Type B pancreatic cell (in vitro differentiated cells): ENCODE measurements at regions not wholly inside any gene's neighbourhood (a gene's known extent, or its start where the extent isn't known, plus 50 kb on each side); places are given as distances from the start of the nearest gene placed in this dataset.

Experiments
- DNase-seq: peaks from one replicate; pipeline ENCODE4 v3.0.0; 2021; ENCODE audit warnings: mixed read lengths; ENCODE audit not compliant: unreplicated experiment; ENCODE audit errors: extremely low spot score
- H3K27ac Mint-ChIP-seq: 2 replicates; pipeline ENCODE4 v1.8.0; 2021; ENCODE audit warnings: mild to moderate bottlenecking, mixed read lengths
- H3K27me3 Mint-ChIP-seq: 2 replicates; pipeline ENCODE4 v1.8.0; 2021; ENCODE audit warnings: mixed read lengths
- H3K36me3 Mint-ChIP-seq: 2 replicates; pipeline ENCODE4 v1.8.0; 2021; ENCODE audit warnings: mixed read lengths
- H3K4me1 Mint-ChIP-seq: one replicate; pipeline ENCODE4 v1.8.0; 2021; ENCODE audit warnings: mixed read lengths; ENCODE audit not compliant: unreplicated experiment
- H3K4me3 Mint-ChIP-seq: 2 replicates; pipeline ENCODE4 v1.8.0; 2021; ENCODE audit warnings: mild to moderate bottlenecking, mixed read lengths
- H3K9me3 Mint-ChIP-seq: 2 replicates; pipeline ENCODE4 v1.8.0; 2021; ENCODE audit warnings: mixed read lengths
- TF ChIP-seq, protein P1 (sequence below): fragments of 200-600 bp; sonication (generic); conservative IDR thresholded peaks from 2 replicates; pipeline ENCODE4 v1.5.0; 2021; ENCODE audit warnings: antibody characterized with exemption, mild to moderate bottlenecking

DNA sequence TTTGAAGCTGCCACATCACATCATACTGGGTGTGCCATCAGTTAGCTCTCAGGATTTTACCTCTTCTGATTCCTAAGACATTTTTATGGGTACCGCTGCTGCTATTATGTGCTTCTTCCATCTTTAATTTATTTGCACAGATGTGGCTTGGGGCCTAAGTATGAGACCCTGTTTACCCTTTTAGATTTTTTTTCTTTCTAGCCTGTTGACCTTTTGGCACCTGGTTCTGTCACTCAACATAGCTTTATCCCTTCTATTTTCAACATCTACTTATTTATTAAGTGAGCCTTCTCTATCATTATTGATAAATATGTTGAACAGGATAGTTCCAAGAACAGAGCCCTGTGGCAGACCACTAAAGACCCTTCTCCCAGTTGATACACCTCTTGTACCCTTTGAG lies 57.0 kb downstream of the TET3 start:
- H3K4me3 Mint-ChIP-seq, result no peak overlapping the region
- H3K27ac Mint-ChIP-seq, result no peak overlapping the region
- DNase-seq, result no peak
- H3K4me1 Mint-ChIP-seq, result peaks cover 43% of the 10 kb centered on the region
- no peaks in the 10 kb centered on the region for H3K27me3 Mint-ChIP-seq
- no peaks in the 10 kb centered on the region for H3K9me3 Mint-ChIP-seq
- TF ChIP-seq, protein P1, sequence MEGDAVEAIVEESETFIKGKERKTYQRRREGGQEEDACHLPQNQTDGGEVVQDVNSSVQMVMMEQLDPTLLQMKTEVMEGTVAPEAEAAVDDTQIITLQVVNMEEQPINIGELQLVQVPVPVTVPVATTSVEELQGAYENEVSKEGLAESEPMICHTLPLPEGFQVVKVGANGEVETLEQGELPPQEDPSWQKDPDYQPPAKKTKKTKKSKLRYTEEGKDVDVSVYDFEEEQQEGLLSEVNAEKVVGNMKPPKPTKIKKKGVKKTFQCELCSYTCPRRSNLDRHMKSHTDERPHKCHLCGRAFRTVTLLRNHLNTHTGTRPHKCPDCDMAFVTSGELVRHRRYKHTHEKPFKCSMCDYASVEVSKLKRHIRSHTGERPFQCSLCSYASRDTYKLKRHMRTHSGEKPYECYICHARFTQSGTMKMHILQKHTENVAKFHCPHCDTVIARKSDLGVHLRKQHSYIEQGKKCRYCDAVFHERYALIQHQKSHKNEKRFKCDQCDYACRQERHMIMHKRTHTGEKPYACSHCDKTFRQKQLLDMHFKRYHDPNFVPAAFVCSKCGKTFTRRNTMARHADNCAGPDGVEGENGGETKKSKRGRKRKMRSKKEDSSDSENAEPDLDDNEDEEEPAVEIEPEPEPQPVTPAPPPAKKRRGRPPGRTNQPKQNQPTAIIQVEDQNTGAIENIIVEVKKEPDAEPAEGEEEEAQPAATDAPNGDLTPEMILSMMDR, result no peak
- peaks cover 9% of the 10 kb centered on the region for H3K36me3 Mint-ChIP-seq

DNA sequence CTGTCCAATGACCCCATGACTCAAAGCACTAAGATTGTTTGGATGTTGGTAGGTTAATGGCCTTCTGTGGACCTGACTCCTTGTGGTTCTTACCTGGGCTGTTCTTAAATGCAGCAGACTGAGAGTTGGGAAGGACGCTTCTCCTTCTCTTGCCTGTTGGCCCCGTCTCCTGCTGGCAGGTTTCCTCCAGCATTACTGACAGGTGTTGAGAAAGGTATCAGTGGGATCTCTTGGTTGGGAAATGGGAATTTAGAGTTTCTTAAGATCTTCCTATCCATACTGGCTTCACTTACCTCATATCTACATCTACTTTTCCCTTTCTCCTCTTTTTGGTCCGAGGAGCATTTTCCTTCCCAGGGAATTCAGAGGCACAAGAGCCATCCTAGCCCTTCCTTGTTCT lies 57.9 kb downstream of the TET3 start:
- H3K27ac Mint-ChIP-seq, result no peak overlapping the region
- TF ChIP-seq, protein P1, result no peak
- no peaks in the 10 kb centered on the region for H3K27me3 Mint-ChIP-seq
- no peak for DNase-seq
- H3K36me3 Mint-ChIP-seq, result peaks cover 14% of the 10 kb centered on the region
- H3K4me1 Mint-ChIP-seq, result peaks cover 37% of the 10 kb centered on the region
- no peaks in the 10 kb centered on the region for H3K9me3 Mint-ChIP-seq
- H3K4me3 Mint-ChIP-seq, result no peak overlapping the region

DNA sequence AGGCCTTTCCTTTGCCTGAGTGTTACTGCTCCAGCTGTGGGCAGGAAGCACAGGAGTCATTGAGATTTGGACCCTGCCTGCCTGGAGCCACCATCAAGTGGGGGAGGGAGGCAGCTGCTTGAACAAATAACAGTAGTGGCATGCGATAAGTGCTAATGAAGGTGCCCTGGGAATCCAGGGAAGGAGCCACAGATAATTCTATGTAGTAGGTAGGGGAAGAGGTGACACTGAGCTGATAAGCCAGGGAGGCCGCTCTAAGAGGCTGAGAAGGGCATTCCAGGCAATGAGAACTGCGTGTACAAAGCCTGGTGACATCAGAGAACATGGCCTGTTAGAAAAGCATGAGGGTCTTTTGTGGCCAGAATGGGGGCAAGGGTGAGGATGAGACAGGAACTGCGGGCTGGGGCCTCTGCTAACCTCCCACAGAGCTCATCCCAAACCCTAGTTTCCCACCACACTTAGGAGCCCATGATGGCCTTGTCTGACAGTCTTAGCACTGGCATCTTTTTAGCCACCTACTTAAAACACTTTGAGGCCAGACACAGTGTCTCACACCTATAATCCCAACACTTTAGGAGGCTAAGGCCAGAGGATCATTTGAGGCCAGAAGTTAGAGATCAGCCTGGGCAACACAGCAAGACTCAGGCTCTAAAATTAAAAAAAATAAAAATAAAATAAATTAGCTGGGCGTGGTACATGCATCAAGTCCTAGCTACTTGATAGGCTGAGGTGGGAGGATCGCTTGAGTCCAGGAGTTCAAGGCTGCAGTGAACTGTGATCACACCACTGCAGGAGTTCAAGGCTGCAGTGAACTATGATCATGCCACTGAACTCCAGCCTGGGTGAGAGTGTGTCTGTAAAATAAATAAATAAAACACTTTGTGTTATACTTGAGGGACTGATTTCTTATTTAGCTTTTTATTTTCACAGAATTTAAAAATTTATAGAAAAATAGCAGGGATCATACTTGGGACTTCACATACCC lies 58.9 kb downstream of the TET3 start:
- Mint-ChIP-seq H3K27me3 (no peaks in the 10 kb centered on the region), H3K9me3 (no peaks in the 10 kb centered on the region), H3K4me3 (peak overlapping the region; percentile 8), H3K27ac (peak overlapping the region; percentile 56), H3K36me3 (peaks cover 17% of the 10 kb centered on the region), H3K4me1 (peaks cover 37% of the 10 kb centered on the region)
- TF ChIP-seq, protein P1, result no peak
- no peak for DNase-seq

DNA sequence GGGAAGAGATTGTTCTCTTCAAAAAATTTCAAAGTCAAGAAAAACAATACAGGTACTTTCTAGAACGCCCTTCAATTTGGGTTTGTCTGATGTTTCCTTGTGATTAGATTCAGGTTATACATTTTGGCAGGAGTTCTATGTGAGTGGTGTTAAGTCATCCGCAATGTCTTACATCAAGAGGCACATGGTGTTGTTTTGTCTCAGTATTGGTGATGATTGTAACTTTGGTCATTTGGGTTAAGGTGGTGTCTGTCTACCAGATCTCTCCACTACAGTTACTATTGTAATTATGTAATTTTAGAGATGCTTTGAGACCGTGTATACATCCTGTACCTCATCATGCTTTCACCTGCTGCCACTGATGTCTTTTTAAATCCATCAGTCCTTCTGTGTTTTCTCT lies 60.3 kb downstream of the TET3 start:
- TF ChIP-seq, protein P1, result no peak
- no peak for DNase-seq
- H3K27me3 Mint-ChIP-seq, result no peaks in the 10 kb centered on the region
- H3K36me3 Mint-ChIP-seq, result peaks cover 21% of the 10 kb centered on the region
- no peak overlapping the region for H3K4me3 Mint-ChIP-seq
- no peaks in the 10 kb centered on the region for H3K9me3 Mint-ChIP-seq
- H3K4me1 Mint-ChIP-seq, result peaks cover 41% of the 10 kb centered on the region
- peak overlapping the region; percentile 63 for H3K27ac Mint-ChIP-seq

DNA sequence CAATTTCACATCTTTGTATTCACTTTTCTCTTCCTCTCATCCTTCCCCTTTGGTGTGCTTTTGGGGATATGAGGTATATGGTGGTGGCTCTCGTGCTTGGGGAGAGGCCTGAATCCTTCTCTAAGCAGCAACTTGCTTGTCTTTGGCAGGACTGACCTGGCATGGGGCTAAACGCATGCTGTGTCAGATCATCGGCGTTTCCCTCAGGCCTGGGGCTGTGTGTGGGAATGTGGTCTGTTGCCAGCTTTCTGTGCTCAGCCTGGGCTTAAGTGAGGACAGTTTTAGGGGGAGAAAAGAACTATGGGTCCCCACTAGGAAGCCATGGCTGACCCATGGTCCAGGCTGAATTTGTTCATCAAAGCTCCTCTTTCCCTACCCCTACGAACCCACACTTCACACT lies 60.7 kb downstream of the TET3 start:
- Mint-ChIP-seq H3K4me1 (peaks cover 38% of the 10 kb centered on the region), H3K4me3 (no peak overlapping the region), H3K27ac (peak overlapping the region; percentile 63), H3K27me3 (no peaks in the 10 kb centered on the region), H3K36me3 (peaks cover 18% of the 10 kb centered on the region), H3K9me3 (no peaks in the 10 kb centered on the region)
- DNase-seq, result no peak
- TF ChIP-seq, protein P1, result no peak
